ENCODE measurements at regions not wholly inside any gene's neighbourhood (a gene's known extent, or its start where the extent isn't known, plus 50 kb on each side); places are given as distances from the start of the nearest gene placed in this dataset.

GRCh38 chr4:170497689-170498088, 407.9 kb upstream of the AADAT start:
- TF ChIP-seq TAF1 (IDR thresholded peaks at IDR 0.05; ENCODE audit: low read depth) (no peak), EP300 (conservative IDR thresholded peaks at IDR 0.05; ENCODE audit: poor library complexity, severe bottlenecking) (no peak), CTCF (IDR thresholded peaks at IDR 0.05; ENCODE audit: poor library complexity, severe bottlenecking) (no peak), RAD21 (conservative IDR thresholded peaks at IDR 0.05) (no peak), POLR2AphosphoS5 (IDR thresholded peaks at IDR 0.05) (no peak), REST (IDR thresholded peaks at IDR 0.05; ENCODE audit: borderline replicate concordance) (no peak)
